Astrocyte (in vitro differentiated cells and primary cell): ENCODE measurements at regions not wholly inside any gene's neighbourhood (a gene's known extent, or its start where the extent isn't known, plus 50 kb on each side); places are given as distances from the start of the nearest gene placed in this dataset.

Source experiments
- DNase-seq: peaks from one replicate; pipeline ENCODE4 v3.0.0-alpha.2; 2010; ENCODE audit warnings: low read depth
- FAIRE-seq: peaks from 2 replicates; lab custom pipeline; 2011; peaks lifted over from hg19 to GRCh38; lab: Jason Lieb, UNC
- H2AFZ ChIP-seq: 2 replicates; pipeline ENCODE4 v1.6.0; 2012; ENCODE audit warnings: low read depth, low read length, inconsistent platforms
- H3K27ac ChIP-seq: 2 replicates; pipeline ENCODE4 v1.5.1; 2011; ENCODE audit warnings: low read depth, low read length, inconsistent platforms
- H3K27me3 ChIP-seq: 2 replicates; pipeline ENCODE4 v1.6.0; 2011; ENCODE audit warnings: low read length, inconsistent platforms; ENCODE audit not compliant: insufficient read depth
- H3K36me3 ChIP-seq: 2 replicates; pipeline ENCODE4 v1.5.1; 2011; ENCODE audit warnings: low read length, inconsistent platforms; ENCODE audit not compliant: insufficient read depth
- H3K4me1 ChIP-seq: 2 replicates; pipeline ENCODE4 v1.5.1; 2011; ENCODE audit warnings: low read length, inconsistent platforms; ENCODE audit not compliant: insufficient read depth
- H3K4me2 ChIP-seq: 2 replicates; pipeline ENCODE4 v1.6.0; 2012; ENCODE audit warnings: low read length, inconsistent platforms
- H3K4me3 ChIP-seq: 2 replicates; pipeline ENCODE4 v1.5.1; 2011; ENCODE audit warnings: low read depth, mild to moderate bottlenecking, low read length, inconsistent platforms; ENCODE audit not compliant: insufficient read depth
- H3K79me2 ChIP-seq: 2 replicates; pipeline ENCODE4 v1.6.0; 2012; ENCODE audit warnings: mild to moderate bottlenecking, low read length, inconsistent platforms; ENCODE audit not compliant: insufficient read depth
- H3K9ac ChIP-seq: 2 replicates; pipeline ENCODE4 v1.6.0; 2012; ENCODE audit warnings: mild to moderate bottlenecking, low read length, inconsistent platforms
- H3K9me3 ChIP-seq: 2 replicates; pipeline ENCODE4 v1.5.1; 2012; ENCODE audit warnings: low read depth, mild to moderate bottlenecking, low read length, inconsistent platforms; ENCODE audit not compliant: insufficient read depth
- H4K20me1 ChIP-seq: 2 replicates; pipeline ENCODE4 v1.6.0; 2012; ENCODE audit warnings: low read length, inconsistent platforms; ENCODE audit not compliant: insufficient read depth
- H3K27ac Mint-ChIP-seq: one replicate; pipeline ENCODE4 v1.8.0; 2021; ENCODE audit warnings: mild to moderate bottlenecking, mixed read lengths; ENCODE audit not compliant: unreplicated experiment
- H3K27me3 Mint-ChIP-seq: one replicate; pipeline ENCODE4 v1.8.0; 2021; ENCODE audit warnings: low read depth, mixed read lengths; ENCODE audit not compliant: unreplicated experiment
- H3K36me3 Mint-ChIP-seq: one replicate; pipeline ENCODE4 v1.8.0; 2021; ENCODE audit warnings: low read depth, mixed read lengths; ENCODE audit not compliant: unreplicated experiment
- H3K4me1 Mint-ChIP-seq: one replicate; pipeline ENCODE4 v1.8.0; 2021; ENCODE audit warnings: low read depth, mixed read lengths; ENCODE audit not compliant: unreplicated experiment
- H3K4me3 Mint-ChIP-seq: one replicate; pipeline ENCODE4 v1.8.0; 2021; ENCODE audit warnings: mild to moderate bottlenecking, moderate library complexity, mixed read lengths; ENCODE audit not compliant: unreplicated experiment
- H3K9me3 Mint-ChIP-seq: one replicate; pipeline ENCODE4 v1.8.0; 2021; ENCODE audit warnings: mild to moderate bottlenecking, mixed read lengths; ENCODE audit not compliant: unreplicated experiment
- CTCF ChIP-seq: IDR thresholded peaks from 2 replicates; pipeline ENCODE4 v1.5.1; 2011; ENCODE audit warnings: low read depth, mild to moderate bottlenecking, inconsistent platforms, low read length, moderate library complexity; ENCODE audit not compliant: insufficient read depth
- EZH2 ChIP-seq: IDR thresholded peaks from 2 replicates; pipeline ENCODE4 v1.6.1; 2012; ENCODE audit warnings: mild to moderate bottlenecking, low read length, inconsistent platforms; ENCODE audit not compliant: insufficient read depth

GRCh38 chr12:131254374-131254773 lies 300.7 kb downstream of the ADGRD1 start:
- Histone ChIP-seq H3K27me3 (no peaks in the 10 kb centered on the region), H3K4me1 (no peaks in the 10 kb centered on the region), H3K4me2 (no peak overlapping the region), H4K20me1 (no peaks in the 10 kb centered on the region), H3K27ac (no peak overlapping the region), H2AFZ (no peak overlapping the region), H3K9ac (no peak overlapping the region), H3K36me3 (no peaks in the 10 kb centered on the region), H3K4me3 (no peak overlapping the region), H3K9me3 (peaks cover 10% of the 10 kb centered on the region), H3K79me2 (no peaks in the 10 kb centered on the region)
- DNase-seq (no peak), FAIRE-seq (no peak)
- H3K9me3 Mint-ChIP-seq: peaks cover 17% of the 10 kb centered on the region
- H3K4me1 Mint-ChIP-seq: no peaks in the 10 kb centered on the region
- H3K27ac Mint-ChIP-seq: no peak overlapping the region
- no peaks in the 10 kb centered on the region for H3K36me3 Mint-ChIP-seq
- H3K27me3 Mint-ChIP-seq: peaks cover 36% of the 10 kb centered on the region
- TF ChIP-seq CTCF (no peak), EZH2 (no peak)
- H3K4me3 Mint-ChIP-seq: no peak overlapping the region

- no peaks in the 10 kb centered on the region for H3K4me1 Mint-ChIP-seq
- Histone ChIP-seq H2AFZ (no peak overlapping the region), H3K9ac (no peak overlapping the region), H3K4me1 (no peaks in the 10 kb centered on the region), H3K4me2 (no peak overlapping the region), H3K4me3 (no peak overlapping the region), H3K27ac (no peak overlapping the region), H3K9me3 (peaks cover 4% of the 10 kb centered on the region), H3K79me2 (no peaks in the 10 kb centered on the region), H3K27me3 (no peaks in the 10 kb centered on the region), H4K20me1 (no peaks in the 10 kb centered on the region), H3K36me3 (no peaks in the 10 kb centered on the region)
- DNase-seq (no peak), FAIRE-seq (no peak)
- peaks cover 42% of the 10 kb centered on the region for H3K27me3 Mint-ChIP-seq
- H3K36me3 Mint-ChIP-seq: no peaks in the 10 kb centered on the region
- no peak for TF ChIP-seq EZH2
- TF ChIP-seq CTCF: no peak
- H3K27ac Mint-ChIP-seq: no peak overlapping the region
- no peak overlapping the region for H3K4me3 Mint-ChIP-seq
- H3K9me3 Mint-ChIP-seq: peaks cover 17% of the 10 kb centered on the region
These were observed 304.7 kb downstream of the ADGRD1 start for GRCh38 chr12:131258398-131258797.

GRCh38 chr12:131260251-131260905 lies 306.7 kb downstream of the ADGRD1 start:
- Histone ChIP-seq H3K4me3 (no peak overlapping the region), H3K27me3 (no peaks in the 10 kb centered on the region), H4K20me1 (no peaks in the 10 kb centered on the region), H2AFZ (no peak overlapping the region), H3K27ac (no peak overlapping the region), H3K9ac (no peak overlapping the region), H3K4me2 (no peak overlapping the region), H3K9me3 (peaks cover 2% of the 10 kb centered on the region), H3K79me2 (no peaks in the 10 kb centered on the region), H3K36me3 (no peaks in the 10 kb centered on the region), H3K4me1 (no peaks in the 10 kb centered on the region)
- Mint-ChIP-seq H3K27ac (no peak overlapping the region), H3K36me3 (no peaks in the 10 kb centered on the region), H3K4me3 (no peak overlapping the region), H3K9me3 (peaks cover 8% of the 10 kb centered on the region), H3K4me1 (no peaks in the 10 kb centered on the region), H3K27me3 (peaks cover 41% of the 10 kb centered on the region)
- DNase-seq: no peak
- TF ChIP-seq CTCF: no peak
- no peak for TF ChIP-seq EZH2
- no peak for FAIRE-seq
